Neural progenitor cell (in vitro differentiated cells): ENCODE measurements at regions not wholly inside any gene's neighbourhood (a gene's known extent, or its start where the extent isn't known, plus 50 kb on each side); places are given as distances from the start of the nearest gene placed in this dataset.

Experiments
- CTCF ChIP-seq: fragments of 200-600 bp; sonication (generic); IDR thresholded peaks from 2 replicates; pipeline ENCODE4 v1.5.1; 2017; ENCODE audit warnings: antibody characterized with exemption, mild to moderate bottlenecking
- EZH2 ChIP-seq: fragments of 200-600 bp; sonication (generic); IDR thresholded peaks from 2 replicates; pipeline ENCODE4 v1.6.1; 2017; ENCODE audit warnings: antibody characterized with exemption, mild to moderate bottlenecking, moderate library complexity
- EZH2phosphoT487 ChIP-seq: fragments of 200-600 bp; sonication (generic); IDR thresholded peaks from 2 replicates; pipeline ENCODE4 v1.6.1; 2017; ENCODE audit warnings: antibody characterized with exemption

- TF ChIP-seq CTCF: no peak
- TF ChIP-seq EZH2phosphoT487: no peak
- TF ChIP-seq EZH2: no peak
Measured at GRCh38 chr13:21852043-21852442, 181.2 kb downstream of the FGF9 start.
